ENCODE measurements at regions not wholly inside any gene's neighbourhood (a gene's known extent, or its start where the extent isn't known, plus 50 kb on each side); places are given as distances from the start of the nearest gene placed in this dataset.
"Not testable (repeated sequence)": the region's sequence is repeated elsewhere in the genome, so short reads cannot be mapped to it uniquely, and the experiment has no call there.

GRCh38 chr11:64428693-64429092, 69.7 kb downstream of the RPS6KA4 start:
- Mint-ChIP-seq H3K36me3 (ENCODE audit: low read depth) (no peaks in the 10 kb centered on the region), H3K4me3 (no peak overlapping the region), H3K9me3 (ENCODE audit: insufficient read depth) (no peaks in the 10 kb centered on the region), H3K27ac (no peak overlapping the region), H3K27me3 (ENCODE audit: low read depth) (peaks cover 2% of the 10 kb centered on the region), H3K4me1 (ENCODE audit: low read depth) (no peaks in the 10 kb centered on the region)
- no peak for ATAC-seq
- DNase-seq, result no peak
- ChIA-PET POLR2A (no interaction called here), CTCF (interaction anchor here (1.1 kb wide), 1 partner anchor 20 kb away, joined by 4 read pairs; no protein-coding TSS in a partner anchor)

- Mint-ChIP-seq H3K27ac (no peak overlapping the region), H3K4me1 (ENCODE audit: low read depth) (no peaks in the 10 kb centered on the region), H3K4me3 (no peak overlapping the region), H3K36me3 (ENCODE audit: low read depth) (no peaks in the 10 kb centered on the region), H3K27me3 (ENCODE audit: low read depth) (peaks cover 4% of the 10 kb centered on the region), H3K9me3 (ENCODE audit: insufficient read depth) (no peaks in the 10 kb centered on the region)
- ATAC-seq (no peak), DNase-seq (no peak)
- POLR2A ChIA-PET, result no interaction called here
- CTCF ChIA-PET, result interaction anchor here (1.3 kb wide), 1 partner anchor 19 kb away, joined by 3 read pairs; no protein-coding TSS in a partner anchor
Measured at GRCh38 chr11:64429970-64430369, 71.0 kb downstream of the RPS6KA4 start.

- Mint-ChIP-seq H3K9me3 (ENCODE audit: insufficient read depth) (no peaks in the 10 kb centered on the region), H3K4me1 (ENCODE audit: low read depth) (no peaks in the 10 kb centered on the region), H3K4me3 (no peak overlapping the region), H3K27me3 (ENCODE audit: low read depth) (peaks cover 5% of the 10 kb centered on the region), H3K27ac (no peak overlapping the region), H3K36me3 (ENCODE audit: low read depth) (no peaks in the 10 kb centered on the region)
- ChIA-PET CTCF (interaction anchor here (1.3 kb wide), 1 partner anchor 19 kb away, joined by 3 read pairs; no protein-coding TSS in a partner anchor), POLR2A (no interaction called here)
- ATAC-seq (no peak), DNase-seq (no peak)
Measured at GRCh38 chr11:64430645-64431044, 71.7 kb downstream of the RPS6KA4 start.

- Mint-ChIP-seq H3K27ac (no peak overlapping the region), H3K4me1 (ENCODE audit: low read depth) (no peaks in the 10 kb centered on the region), H3K9me3 (ENCODE audit: insufficient read depth) (no peaks in the 10 kb centered on the region), H3K4me3 (no peak overlapping the region), H3K27me3 (ENCODE audit: low read depth) (peaks cover 15% of the 10 kb centered on the region), H3K36me3 (ENCODE audit: low read depth) (no peaks in the 10 kb centered on the region)
- CTCF ChIA-PET, result interaction anchor here (0.9 to 2.3 kb wide), 2 partner anchors 12 to 13 kb away, joined by 3 to 13 read pairs; no protein-coding TSS in a partner anchor
- ATAC-seq (no peak), DNase-seq (no peak)
- POLR2A ChIA-PET, result no interaction called here
Measured at GRCh38 chr11:64436000-64436399, 77.0 kb downstream of the RPS6KA4 start.

- Mint-ChIP-seq H3K36me3 (ENCODE audit: low read depth) (no peaks in the 10 kb centered on the region), H3K9me3 (ENCODE audit: insufficient read depth) (no peaks in the 10 kb centered on the region), H3K4me1 (ENCODE audit: low read depth) (no peaks in the 10 kb centered on the region), H3K4me3 (no peak overlapping the region), H3K27ac (no peak overlapping the region), H3K27me3 (ENCODE audit: low read depth) (peaks cover 18% of the 10 kb centered on the region)
- DNase-seq (no peak), ATAC-seq (no peak)
- POLR2A ChIA-PET, result no interaction called here
- CTCF ChIA-PET, result interaction anchor here (1.7 to 2.3 kb wide), 2 partner anchors 10 to 12 kb away, joined by 4 to 13 read pairs; no protein-coding TSS in a partner anchor
Measured at GRCh38 chr11:64437426-64437825, 78.5 kb downstream of the RPS6KA4 start.

- CTCF ChIA-PET, result interaction anchor here (1.2 to 1.7 kb wide), 2 partner anchors 9 to 10 kb away, joined by 4 to 16 read pairs; no protein-coding TSS in a partner anchor
Measured at GRCh38 chr11:64438986-64439771, 80.2 kb downstream of the RPS6KA4 start.

GRCh38 chr11:64439772-64440491, 81.0 kb downstream of the RPS6KA4 start:
- ATAC-seq; H3K4me1 Mint-ChIP-seq (ENCODE audit: low read depth); H3K4me3 Mint-ChIP-seq; H3K27ac Mint-ChIP-seq; DNase-seq; POLR2A ChIA-PET; H3K36me3 Mint-ChIP-seq (ENCODE audit: low read depth); H3K9me3 Mint-ChIP-seq (ENCODE audit: insufficient read depth): not testable (repeated sequence)
- CTCF ChIA-PET, result interaction anchor here (1.2 kb wide), 1 partner anchor 9 kb away, joined by 16 read pairs; no protein-coding TSS in a partner anchor
- H3K27me3 Mint-ChIP-seq (ENCODE audit: low read depth), result peaks cover 16% of the 10 kb centered on the region

More at GRCh38 chr11:64438986-64439771, 80.2 kb downstream of the RPS6KA4 start:
- Mint-ChIP-seq H3K4me1 (ENCODE audit: low read depth) (no peaks in the 10 kb centered on the region), H3K4me3 (no peak overlapping the region), H3K27me3 (ENCODE audit: low read depth) (peaks cover 15% of the 10 kb centered on the region), H3K36me3 (ENCODE audit: low read depth) (no peaks in the 10 kb centered on the region), H3K27ac (no peak overlapping the region), H3K9me3 (ENCODE audit: insufficient read depth) (no peaks in the 10 kb centered on the region)
- no peak for DNase-seq
- ATAC-seq, result no peak
- POLR2A ChIA-PET, result no interaction called here

GRCh38 chr11:64441127-64441526, 82.2 kb downstream of the RPS6KA4 start:
- H3K4me1 Mint-ChIP-seq (ENCODE audit: low read depth), result no peaks in the 10 kb centered on the region
- POLR2A ChIA-PET, result interaction anchor here (0.5 kb wide), 1 partner anchor 1359 kb away, joined by 4 read pairs; no protein-coding TSS in a partner anchor
- DNase-seq (no peak), ATAC-seq (no peak)
- H3K27ac Mint-ChIP-seq, result no peak overlapping the region
- CTCF ChIA-PET, result no interaction called here
- H3K36me3 Mint-ChIP-seq (ENCODE audit: low read depth), result no peaks in the 10 kb centered on the region
- peaks cover 13% of the 10 kb centered on the region for H3K27me3 Mint-ChIP-seq (ENCODE audit: low read depth)
- H3K9me3 Mint-ChIP-seq (ENCODE audit: insufficient read depth), result no peaks in the 10 kb centered on the region
- H3K4me3 Mint-ChIP-seq, result no peak overlapping the region

- H3K27me3 Mint-ChIP-seq (ENCODE audit: low read depth), result peaks cover 14% of the 10 kb centered on the region
- DNase-seq (no peak), ATAC-seq (no peak)
- H3K36me3 Mint-ChIP-seq (ENCODE audit: low read depth), result no peaks in the 10 kb centered on the region
- no peak overlapping the region for H3K4me3 Mint-ChIP-seq
- no peak overlapping the region for H3K27ac Mint-ChIP-seq
- H3K4me1 Mint-ChIP-seq (ENCODE audit: low read depth), result peaks cover 4% of the 10 kb centered on the region
- no peaks in the 10 kb centered on the region for H3K9me3 Mint-ChIP-seq (ENCODE audit: insufficient read depth)
- CTCF ChIA-PET, result no interaction called here
- POLR2A ChIA-PET, result no interaction called here
Measured at GRCh38 chr11:64443001-64443400, 84.0 kb downstream of the RPS6KA4 start.

- DNase-seq, result no peak
- ChIA-PET CTCF (no interaction called here), POLR2A (no interaction called here)
- ATAC-seq, result no peak
- H3K27ac Mint-ChIP-seq, result no peak overlapping the region
- no peaks in the 10 kb centered on the region for H3K9me3 Mint-ChIP-seq (ENCODE audit: insufficient read depth)
- H3K36me3 Mint-ChIP-seq (ENCODE audit: low read depth), result no peaks in the 10 kb centered on the region
- H3K4me1 Mint-ChIP-seq (ENCODE audit: low read depth), result peaks cover 20% of the 10 kb centered on the region
- H3K27me3 Mint-ChIP-seq (ENCODE audit: low read depth), result peaks cover 20% of the 10 kb centered on the region
- no peak overlapping the region for H3K4me3 Mint-ChIP-seq
Measured at GRCh38 chr11:64444838-64445441, 86.0 kb downstream of the RPS6KA4 start.

GRCh38 chr11:64445651-64446050, 86.7 kb downstream of the RPS6KA4 start:
- DNase-seq (no peak), ATAC-seq (no peak)
- Mint-ChIP-seq H3K9me3 (ENCODE audit: insufficient read depth) (no peaks in the 10 kb centered on the region), H3K27ac (no peak overlapping the region), H3K4me3 (no peak overlapping the region), H3K36me3 (ENCODE audit: low read depth) (no peaks in the 10 kb centered on the region), H3K4me1 (ENCODE audit: low read depth) (peaks cover 20% of the 10 kb centered on the region), H3K27me3 (ENCODE audit: low read depth) (peaks cover 22% of the 10 kb centered on the region)
- ChIA-PET POLR2A (no interaction called here), CTCF (no interaction called here)
